Neural cell (in vitro differentiated cells): ENCODE measurements at regions not wholly inside any gene's neighbourhood (a gene's known extent, or its start where the extent isn't known, plus 50 kb on each side); places are given as distances from the start of the nearest gene placed in this dataset.
A peak's percentile ranks its signal among the peaks of the same experiment; 100 is the strongest.

Experiments used
- H2AFZ ChIP-seq: fragments of 200-600, 300-800 bp; sonication (generic), shearing (Covaris generic); 2 replicates; pipeline ENCODE4 v1.6.0; 2014; ENCODE audit warnings: low read depth, mild to moderate bottlenecking, antibody characterized with exemption, low read length, moderate library complexity
- H3F3A ChIP-seq: fragments of 200-600 bp; shearing (Covaris generic); 2 replicates; pipeline ENCODE4 v1.6.1; 2016; ENCODE audit warnings: mild to moderate bottlenecking, moderate library complexity, mixed read lengths, antibody characterized with exemption, low read length; ENCODE audit not compliant: insufficient read depth, poor library complexity, severe bottlenecking
- H3K27ac ChIP-seq: fragments of 200-600, 300-800 bp; sonication (generic), shearing (Covaris generic); 2 replicates; pipeline ENCODE4 v1.5.1; 2014; ENCODE audit warnings: mild to moderate bottlenecking, low read length, moderate library complexity
- H3K27me3 ChIP-seq: fragments of 300-800, 200-600 bp; sonication (generic), shearing (Covaris generic); 2 replicates; pipeline ENCODE4 v1.6.0; 2014; ENCODE audit warnings: mild to moderate bottlenecking, low read depth, low read length, moderate library complexity; ENCODE audit not compliant: insufficient read depth
- H3K36me3 ChIP-seq: fragments of 300-800, 200-600 bp; sonication (generic), shearing (Covaris generic); 2 replicates; pipeline ENCODE4 v1.5.1; 2014; ENCODE audit warnings: mild to moderate bottlenecking, antibody characterized with exemption, low read length, moderate library complexity; ENCODE audit not compliant: insufficient read depth
- H3K4me2 ChIP-seq: fragments of 300-800, 200-600 bp; sonication (generic), shearing (Covaris generic); 2 replicates; pipeline ENCODE4 v1.6.0; 2014; ENCODE audit warnings: mild to moderate bottlenecking, low read length
- H3K4me3 ChIP-seq: fragments of 300-800, 200-600 bp; sonication (generic), shearing (Covaris generic); 2 replicates; pipeline ENCODE4 v1.5.1; 2014; ENCODE audit warnings: mild to moderate bottlenecking, low read length, moderate library complexity
- H3K79me2 ChIP-seq: fragments of 200-600 bp; shearing (Covaris generic); replicated peaks from 2 replicates; pipeline ENCODE4 v1.6.0; 2014; ENCODE audit warnings: mild to moderate bottlenecking, low read length, moderate library complexity; ENCODE audit not compliant: insufficient read depth
- H3K9ac ChIP-seq: fragments of 300-800, 200-600 bp; sonication (generic), shearing (Covaris generic); 2 replicates; pipeline ENCODE4 v1.6.1; 2016; ENCODE audit warnings: mild to moderate bottlenecking, low read length, mixed read lengths
- H3K9me2 ChIP-seq: fragments of 200-600 bp; shearing (Covaris generic); 2 replicates; pipeline ENCODE4 v1.6.1; 2016; ENCODE audit warnings: mild to moderate bottlenecking, low read length, mixed read lengths; ENCODE audit not compliant: insufficient read depth
- H3K9me3 ChIP-seq: fragments of 200-600, 300-800 bp; sonication (generic), shearing (Covaris generic); 2 replicates; pipeline ENCODE4 v1.6.1; 2016; ENCODE audit warnings: mild to moderate bottlenecking, mixed run types, low read length, moderate library complexity, mixed read lengths
- H4K20me1 ChIP-seq: fragments of 200-600 bp; shearing (Covaris generic); 2 replicates; pipeline ENCODE4 v1.6.1; 2016; ENCODE audit warnings: mild to moderate bottlenecking, mixed run types; ENCODE audit not compliant: insufficient read depth
- EP300 ChIP-seq: fragments of 450-650 bp; conservative IDR thresholded peaks from 2 replicates; pipeline ENCODE4 v1.6.1; 2014; ENCODE audit warnings: antibody characterized with exemption, mild to moderate bottlenecking, moderate library complexity; ENCODE audit not compliant: poor library complexity, severe bottlenecking
- EZH2 ChIP-seq: fragments of 200-600, 300-800 bp; shearing (Covaris generic), sonication (generic); IDR thresholded peaks from 2 replicates; pipeline ENCODE4 v1.6.1; 2014; ENCODE audit warnings: antibody characterized with exemption, low read length, borderline replicate concordance, mild to moderate bottlenecking; ENCODE audit not compliant: insufficient read depth, poor library complexity, severe bottlenecking
- MXI1 ChIP-seq: fragments of 450-650 bp; conservative IDR thresholded peaks from 2 replicates; pipeline ENCODE4 v1.6.1; 2014; ENCODE audit warnings: antibody characterized with exemption, mild to moderate bottlenecking; ENCODE audit not compliant: poor library complexity, severe bottlenecking
- POLR2AphosphoS5 ChIP-seq: IDR thresholded peaks from 2 replicates; pipeline ENCODE4 v1.6.1; 2012
- RAD21 ChIP-seq: fragments of 450-650 bp; conservative IDR thresholded peaks from 2 replicates; pipeline ENCODE4 v1.6.1; 2014; ENCODE audit warnings: antibody characterized with exemption, mild to moderate bottlenecking, moderate library complexity
- SMC3 ChIP-seq: fragments of 450-650 bp; conservative IDR thresholded peaks from 2 replicates; pipeline ENCODE4 v1.6.1; 2014; ENCODE audit warnings: antibody characterized with exemption, mild to moderate bottlenecking, moderate library complexity; ENCODE audit not compliant: poor library complexity
- TAF1 ChIP-seq: IDR thresholded peaks from 2 replicates; pipeline ENCODE4 v1.6.1; 2012; ENCODE audit warnings: low read depth
- TF ChIP-seq, protein P1 (sequence below): IDR thresholded peaks from 2 replicates; pipeline ENCODE4 v1.6.1; 2012; ENCODE audit warnings: borderline replicate concordance
- TF ChIP-seq, protein P2 (sequence below): fragments of 450-650 bp; IDR thresholded peaks from 2 replicates; pipeline ENCODE4 v1.5.1; 2014; ENCODE audit warnings: antibody characterized with exemption, mild to moderate bottlenecking, moderate library complexity; ENCODE audit not compliant: poor library complexity, severe bottlenecking

DNA sequence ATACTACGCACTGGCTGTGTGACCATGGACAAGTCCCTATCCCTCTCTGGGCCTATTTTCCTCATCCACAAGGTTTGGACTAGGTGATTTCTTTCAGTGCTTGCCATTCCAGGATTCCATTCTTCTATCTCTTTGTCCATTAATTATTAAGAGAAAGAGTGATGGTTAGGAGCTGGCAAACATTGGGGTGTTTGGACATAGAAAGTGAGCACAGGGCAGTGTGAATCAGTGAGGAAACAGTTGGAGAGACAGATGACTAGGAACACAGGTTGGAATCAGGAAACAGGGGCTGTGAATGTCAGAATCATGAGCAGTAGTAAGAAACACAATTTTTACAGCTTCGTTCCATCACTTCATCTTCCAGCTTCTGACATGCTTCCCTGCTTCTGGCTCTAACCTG lies 211.8 kb downstream of the INSC start:
- TF ChIP-seq EZH2 (no peak), TAF1 (no peak), SMC3 (no peak), RAD21 (no peak), POLR2AphosphoS5 (no peak), MXI1 (no peak), EP300 (no peak)
- TF ChIP-seq, protein P1, sequence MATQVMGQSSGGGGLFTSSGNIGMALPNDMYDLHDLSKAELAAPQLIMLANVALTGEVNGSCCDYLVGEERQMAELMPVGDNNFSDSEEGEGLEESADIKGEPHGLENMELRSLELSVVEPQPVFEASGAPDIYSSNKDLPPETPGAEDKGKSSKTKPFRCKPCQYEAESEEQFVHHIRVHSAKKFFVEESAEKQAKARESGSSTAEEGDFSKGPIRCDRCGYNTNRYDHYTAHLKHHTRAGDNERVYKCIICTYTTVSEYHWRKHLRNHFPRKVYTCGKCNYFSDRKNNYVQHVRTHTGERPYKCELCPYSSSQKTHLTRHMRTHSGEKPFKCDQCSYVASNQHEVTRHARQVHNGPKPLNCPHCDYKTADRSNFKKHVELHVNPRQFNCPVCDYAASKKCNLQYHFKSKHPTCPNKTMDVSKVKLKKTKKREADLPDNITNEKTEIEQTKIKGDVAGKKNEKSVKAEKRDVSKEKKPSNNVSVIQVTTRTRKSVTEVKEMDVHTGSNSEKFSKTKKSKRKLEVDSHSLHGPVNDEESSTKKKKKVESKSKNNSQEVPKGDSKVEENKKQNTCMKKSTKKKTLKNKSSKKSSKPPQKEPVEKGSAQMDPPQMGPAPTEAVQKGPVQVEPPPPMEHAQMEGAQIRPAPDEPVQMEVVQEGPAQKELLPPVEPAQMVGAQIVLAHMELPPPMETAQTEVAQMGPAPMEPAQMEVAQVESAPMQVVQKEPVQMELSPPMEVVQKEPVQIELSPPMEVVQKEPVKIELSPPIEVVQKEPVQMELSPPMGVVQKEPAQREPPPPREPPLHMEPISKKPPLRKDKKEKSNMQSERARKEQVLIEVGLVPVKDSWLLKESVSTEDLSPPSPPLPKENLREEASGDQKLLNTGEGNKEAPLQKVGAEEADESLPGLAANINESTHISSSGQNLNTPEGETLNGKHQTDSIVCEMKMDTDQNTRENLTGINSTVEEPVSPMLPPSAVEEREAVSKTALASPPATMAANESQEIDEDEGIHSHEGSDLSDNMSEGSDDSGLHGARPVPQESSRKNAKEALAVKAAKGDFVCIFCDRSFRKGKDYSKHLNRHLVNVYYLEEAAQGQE: no peak
- TF ChIP-seq, protein P2, sequence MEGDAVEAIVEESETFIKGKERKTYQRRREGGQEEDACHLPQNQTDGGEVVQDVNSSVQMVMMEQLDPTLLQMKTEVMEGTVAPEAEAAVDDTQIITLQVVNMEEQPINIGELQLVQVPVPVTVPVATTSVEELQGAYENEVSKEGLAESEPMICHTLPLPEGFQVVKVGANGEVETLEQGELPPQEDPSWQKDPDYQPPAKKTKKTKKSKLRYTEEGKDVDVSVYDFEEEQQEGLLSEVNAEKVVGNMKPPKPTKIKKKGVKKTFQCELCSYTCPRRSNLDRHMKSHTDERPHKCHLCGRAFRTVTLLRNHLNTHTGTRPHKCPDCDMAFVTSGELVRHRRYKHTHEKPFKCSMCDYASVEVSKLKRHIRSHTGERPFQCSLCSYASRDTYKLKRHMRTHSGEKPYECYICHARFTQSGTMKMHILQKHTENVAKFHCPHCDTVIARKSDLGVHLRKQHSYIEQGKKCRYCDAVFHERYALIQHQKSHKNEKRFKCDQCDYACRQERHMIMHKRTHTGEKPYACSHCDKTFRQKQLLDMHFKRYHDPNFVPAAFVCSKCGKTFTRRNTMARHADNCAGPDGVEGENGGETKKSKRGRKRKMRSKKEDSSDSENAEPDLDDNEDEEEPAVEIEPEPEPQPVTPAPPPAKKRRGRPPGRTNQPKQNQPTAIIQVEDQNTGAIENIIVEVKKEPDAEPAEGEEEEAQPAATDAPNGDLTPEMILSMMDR: no peak

DNA sequence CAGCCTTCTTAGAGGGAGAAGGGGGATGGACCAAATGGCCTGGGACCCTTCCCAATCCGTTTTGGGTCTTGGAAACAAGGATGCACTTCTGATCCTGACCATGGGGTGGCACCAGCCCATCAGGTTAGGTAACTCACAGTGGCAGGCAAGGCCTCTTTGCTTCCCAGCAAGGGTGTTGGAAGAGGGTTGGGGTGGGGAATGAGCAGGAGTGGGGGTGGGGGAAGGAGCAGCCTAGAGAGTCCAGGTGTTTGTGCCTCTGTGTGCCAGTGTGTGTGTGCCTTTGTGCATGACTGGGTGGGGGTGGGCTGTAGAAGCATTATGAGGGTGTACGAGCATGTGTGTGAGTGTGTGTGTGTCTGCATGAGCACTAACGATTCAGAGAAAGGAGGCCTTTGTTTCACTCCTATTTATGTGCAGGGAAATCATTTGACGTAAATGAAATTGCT lies 213.1 kb downstream of the INSC start:
- no peaks in the 10 kb centered on the region for H3K9me3 ChIP-seq
- no peaks in the 10 kb centered on the region for H3K9me2 ChIP-seq
- no peaks in the 10 kb centered on the region for H3K79me2 ChIP-seq
- H3K4me2 ChIP-seq: no peak overlapping the region
- no peak overlapping the region for H3K9ac ChIP-seq
- no peak overlapping the region for H2AFZ ChIP-seq
- H3K36me3 ChIP-seq: no peaks in the 10 kb centered on the region
- H3K27me3 ChIP-seq: no peaks in the 10 kb centered on the region
- H4K20me1 ChIP-seq: no peaks in the 10 kb centered on the region
- TF ChIP-seq TAF1 (no peak), POLR2AphosphoS5 (no peak), SMC3 (peak; percentile 62), EP300 (no peak), RAD21 (peak; percentile 69), MXI1 (no peak), EZH2 (no peak)
- TF ChIP-seq, protein P1: no peak
- TF ChIP-seq, protein P2: peak; percentile 64
- no peak overlapping the region for H3K27ac ChIP-seq
- H3K4me3 ChIP-seq: no peak overlapping the region
- H3F3A ChIP-seq: no peaks in the 10 kb centered on the region

More for the DNA sequence above, 211.8 kb downstream of the INSC start:
- Histone ChIP-seq H3K27me3 (no peaks in the 10 kb centered on the region), H3K79me2 (no peaks in the 10 kb centered on the region), H3F3A (no peaks in the 10 kb centered on the region), H3K4me3 (no peak overlapping the region), H3K9me2 (no peaks in the 10 kb centered on the region), H2AFZ (no peak overlapping the region), H3K36me3 (no peaks in the 10 kb centered on the region), H3K27ac (no peak overlapping the region), H3K9ac (no peak overlapping the region), H3K4me2 (no peak overlapping the region), H4K20me1 (no peaks in the 10 kb centered on the region), H3K9me3 (no peaks in the 10 kb centered on the region)
